ENCODE measurements at regions not wholly inside any gene's neighbourhood (a gene's known extent, or its start where the extent isn't known, plus 50 kb on each side); places are given as distances from the start of the nearest gene placed in this dataset.

DNA sequence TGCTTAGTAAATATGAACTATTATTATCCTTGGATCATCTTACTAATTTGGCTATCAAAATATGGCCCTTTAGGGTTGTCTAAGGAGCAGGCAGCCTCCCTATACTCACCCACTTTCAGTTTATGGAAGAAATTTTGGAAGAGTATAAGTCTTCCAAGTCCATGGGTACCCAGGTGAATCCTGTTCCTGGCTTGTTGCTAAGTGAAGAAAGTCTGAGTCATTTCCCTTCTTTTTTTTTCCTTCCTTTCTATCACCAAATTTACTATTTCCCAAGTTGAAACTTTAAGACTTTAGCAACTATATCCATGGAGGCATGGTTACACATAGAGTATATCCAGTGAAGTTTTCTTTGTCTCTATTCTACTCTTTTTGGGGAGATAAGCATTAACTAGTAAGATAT, 184.0 kb upstream of the ACTBL2 start:
- TF ChIP-seq, protein P1, sequence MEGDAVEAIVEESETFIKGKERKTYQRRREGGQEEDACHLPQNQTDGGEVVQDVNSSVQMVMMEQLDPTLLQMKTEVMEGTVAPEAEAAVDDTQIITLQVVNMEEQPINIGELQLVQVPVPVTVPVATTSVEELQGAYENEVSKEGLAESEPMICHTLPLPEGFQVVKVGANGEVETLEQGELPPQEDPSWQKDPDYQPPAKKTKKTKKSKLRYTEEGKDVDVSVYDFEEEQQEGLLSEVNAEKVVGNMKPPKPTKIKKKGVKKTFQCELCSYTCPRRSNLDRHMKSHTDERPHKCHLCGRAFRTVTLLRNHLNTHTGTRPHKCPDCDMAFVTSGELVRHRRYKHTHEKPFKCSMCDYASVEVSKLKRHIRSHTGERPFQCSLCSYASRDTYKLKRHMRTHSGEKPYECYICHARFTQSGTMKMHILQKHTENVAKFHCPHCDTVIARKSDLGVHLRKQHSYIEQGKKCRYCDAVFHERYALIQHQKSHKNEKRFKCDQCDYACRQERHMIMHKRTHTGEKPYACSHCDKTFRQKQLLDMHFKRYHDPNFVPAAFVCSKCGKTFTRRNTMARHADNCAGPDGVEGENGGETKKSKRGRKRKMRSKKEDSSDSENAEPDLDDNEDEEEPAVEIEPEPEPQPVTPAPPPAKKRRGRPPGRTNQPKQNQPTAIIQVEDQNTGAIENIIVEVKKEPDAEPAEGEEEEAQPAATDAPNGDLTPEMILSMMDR (IDR thresholded peaks at IDR 0.05; ENCODE audit: insufficient read depth, low read depth, low read length): no peak
- no peak for TF ChIP-seq EZH2 (IDR thresholded peaks at IDR 0.05; ENCODE audit: insufficient read depth, low read length)
- H2AFZ ChIP-seq (ENCODE audit: low read depth, low read length): no peak overlapping the region
- H3K27ac ChIP-seq (ENCODE audit: low read depth, low read length): no peak overlapping the region
- H4K20me1 ChIP-seq (ENCODE audit: insufficient read depth, low read length): no peaks in the 10 kb centered on the region
- no peaks in the 10 kb centered on the region for H3K27me3 ChIP-seq (ENCODE audit: insufficient read depth, low read length)
- no peak for DNase-seq (ENCODE audit: low read depth)
- Mint-ChIP-seq H3K36me3 (ENCODE audit: low read depth, unreplicated experiment) (no peaks in the 10 kb centered on the region), H3K27ac (ENCODE audit: unreplicated experiment) (no peak overlapping the region), H3K4me3 (ENCODE audit: unreplicated experiment) (no peak overlapping the region), H3K27me3 (ENCODE audit: low read depth, unreplicated experiment) (no peaks in the 10 kb centered on the region), H3K4me1 (ENCODE audit: low read depth, unreplicated experiment) (peaks cover 3% of the 10 kb centered on the region), H3K9me3 (ENCODE audit: unreplicated experiment) (no peaks in the 10 kb centered on the region)
- H3K9me3 ChIP-seq (ENCODE audit: insufficient read depth, low read depth, low read length): no peaks in the 10 kb centered on the region
- peaks cover 3% of the 10 kb centered on the region for H3K4me1 ChIP-seq (ENCODE audit: insufficient read depth, low read length)
- no peak overlapping the region for H3K9ac ChIP-seq (ENCODE audit: low read length)
- no peak overlapping the region for H3K4me3 ChIP-seq (ENCODE audit: insufficient read depth, low read depth, low read length)
- H3K36me3 ChIP-seq (ENCODE audit: insufficient read depth, low read length): no peaks in the 10 kb centered on the region
- H3K79me2 ChIP-seq (ENCODE audit: insufficient read depth, low read length): no peaks in the 10 kb centered on the region
- H3K4me2 ChIP-seq (ENCODE audit: low read length): no peak overlapping the region
- no peak for FAIRE-seq

DNA sequence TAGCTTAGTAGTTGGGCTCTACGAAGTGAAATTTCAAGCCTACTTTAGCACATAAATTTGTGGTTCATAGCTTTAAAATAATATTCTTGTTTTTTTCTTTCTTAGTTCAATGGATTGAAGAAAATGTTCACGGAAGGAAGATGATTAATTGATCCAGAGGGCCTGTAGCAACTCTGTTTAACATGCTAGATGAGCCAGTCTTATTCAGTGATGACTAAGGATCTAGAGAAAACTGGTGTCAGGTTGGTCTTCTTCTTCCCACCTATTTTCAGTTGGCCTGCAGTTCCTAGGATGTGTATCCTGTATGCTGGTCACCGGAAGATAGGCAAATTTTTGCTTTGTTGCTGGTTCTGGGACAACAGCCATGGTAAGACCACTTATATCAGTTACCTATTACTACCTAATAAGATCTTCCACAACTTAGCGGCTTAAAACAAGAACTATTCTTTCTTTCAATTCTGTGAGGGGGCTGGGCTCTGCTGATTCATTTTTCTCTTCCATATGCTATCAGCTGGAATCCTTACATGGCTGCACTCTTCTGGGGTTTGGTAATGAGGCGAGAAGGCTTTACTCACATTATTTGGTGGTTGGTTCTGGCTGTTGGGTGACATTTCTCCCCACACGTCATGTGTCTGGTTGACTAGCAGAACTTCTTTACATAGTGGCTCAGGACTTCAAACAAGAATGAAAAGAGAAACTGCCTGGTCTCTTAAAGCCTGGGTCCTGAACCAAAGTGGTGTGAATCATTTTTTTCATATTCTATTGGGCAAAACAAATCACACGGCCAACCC, 182.7 kb upstream of the ACTBL2 start:
- no peaks in the 10 kb centered on the region for H4K20me1 ChIP-seq (ENCODE audit: insufficient read depth, low read length)
- no peak overlapping the region for H3K9ac ChIP-seq (ENCODE audit: low read length)
- FAIRE-seq (no peak), DNase-seq (ENCODE audit: low read depth) (no peak)
- no peaks in the 10 kb centered on the region for H3K79me2 ChIP-seq (ENCODE audit: insufficient read depth, low read length)
- H3K9me3 Mint-ChIP-seq (ENCODE audit: unreplicated experiment): no peaks in the 10 kb centered on the region
- peaks cover 5% of the 10 kb centered on the region for H3K4me1 Mint-ChIP-seq (ENCODE audit: low read depth, unreplicated experiment)
- H3K27me3 ChIP-seq (ENCODE audit: insufficient read depth, low read length): no peaks in the 10 kb centered on the region
- no peaks in the 10 kb centered on the region for H3K36me3 ChIP-seq (ENCODE audit: insufficient read depth, low read length)
- peaks cover 3% of the 10 kb centered on the region for H3K4me1 ChIP-seq (ENCODE audit: insufficient read depth, low read length)
- no peaks in the 10 kb centered on the region for H3K27me3 Mint-ChIP-seq (ENCODE audit: low read depth, unreplicated experiment)
- no peak overlapping the region for H3K27ac Mint-ChIP-seq (ENCODE audit: unreplicated experiment)
- TF ChIP-seq, protein P1 (IDR thresholded peaks at IDR 0.05; ENCODE audit: insufficient read depth, low read depth, low read length): no peak
- TF ChIP-seq EZH2 (IDR thresholded peaks at IDR 0.05; ENCODE audit: insufficient read depth, low read length): no peak
- no peak overlapping the region for H3K4me2 ChIP-seq (ENCODE audit: low read length)
- H3K36me3 Mint-ChIP-seq (ENCODE audit: low read depth, unreplicated experiment): no peaks in the 10 kb centered on the region
- H3K4me3 Mint-ChIP-seq (ENCODE audit: unreplicated experiment): no peak overlapping the region
- no peaks in the 10 kb centered on the region for H3K9me3 ChIP-seq (ENCODE audit: insufficient read depth, low read depth, low read length)
- no peak overlapping the region for H3K27ac ChIP-seq (ENCODE audit: low read depth, low read length)
- no peak overlapping the region for H2AFZ ChIP-seq (ENCODE audit: low read depth, low read length)
- H3K4me3 ChIP-seq (ENCODE audit: insufficient read depth, low read depth, low read length): no peak overlapping the region

DNA sequence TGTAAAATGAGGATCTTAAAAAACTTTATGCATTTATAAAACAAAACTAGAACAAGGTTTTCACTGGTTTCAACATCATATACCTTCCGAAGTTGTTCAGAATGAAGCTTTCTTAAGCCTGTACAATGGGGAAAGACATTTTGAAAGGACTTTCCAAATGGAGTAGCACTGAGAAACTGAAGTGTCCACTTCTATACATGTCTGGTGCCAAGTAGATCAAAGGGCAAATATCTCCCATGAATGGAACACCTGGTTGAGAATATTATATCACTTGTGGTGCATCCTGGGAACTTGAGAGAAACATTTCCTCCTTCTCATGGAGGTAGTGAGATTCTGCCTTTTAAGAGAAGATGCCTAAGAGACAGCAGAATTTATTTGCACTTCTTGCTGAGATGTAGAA, 182.1 kb upstream of the ACTBL2 start:
- DNase-seq (ENCODE audit: low read depth): no peak
- Histone ChIP-seq H3K36me3 (ENCODE audit: insufficient read depth, low read length) (no peaks in the 10 kb centered on the region), H3K79me2 (ENCODE audit: insufficient read depth, low read length) (no peaks in the 10 kb centered on the region), H3K27me3 (ENCODE audit: insufficient read depth, low read length) (no peaks in the 10 kb centered on the region), H3K27ac (ENCODE audit: low read depth, low read length) (no peak overlapping the region), H3K9me3 (ENCODE audit: insufficient read depth, low read depth, low read length) (no peaks in the 10 kb centered on the region), H2AFZ (ENCODE audit: low read depth, low read length) (no peak overlapping the region), H3K4me3 (ENCODE audit: insufficient read depth, low read depth, low read length) (no peak overlapping the region), H4K20me1 (ENCODE audit: insufficient read depth, low read length) (no peaks in the 10 kb centered on the region), H3K9ac (ENCODE audit: low read length) (no peak overlapping the region), H3K4me2 (ENCODE audit: low read length) (no peak overlapping the region), H3K4me1 (ENCODE audit: insufficient read depth, low read length) (peaks cover 3% of the 10 kb centered on the region)
- no peak overlapping the region for H3K27ac Mint-ChIP-seq (ENCODE audit: unreplicated experiment)
- peaks cover 5% of the 10 kb centered on the region for H3K4me1 Mint-ChIP-seq (ENCODE audit: low read depth, unreplicated experiment)
- no peaks in the 10 kb centered on the region for H3K36me3 Mint-ChIP-seq (ENCODE audit: low read depth, unreplicated experiment)
- H3K27me3 Mint-ChIP-seq (ENCODE audit: low read depth, unreplicated experiment): no peaks in the 10 kb centered on the region
- FAIRE-seq: no peak
- no peak overlapping the region for H3K4me3 Mint-ChIP-seq (ENCODE audit: unreplicated experiment)
- TF ChIP-seq, protein P1 (IDR thresholded peaks at IDR 0.05; ENCODE audit: insufficient read depth, low read depth, low read length): no peak
- no peak for TF ChIP-seq EZH2 (IDR thresholded peaks at IDR 0.05; ENCODE audit: insufficient read depth, low read length)
- no peaks in the 10 kb centered on the region for H3K9me3 Mint-ChIP-seq (ENCODE audit: unreplicated experiment)
